GM12878 (cell line): ENCODE measurements at regions not wholly inside any gene's neighbourhood (a gene's known extent, or its start where the extent isn't known, plus 50 kb on each side); places are given as distances from the start of the nearest gene placed in this dataset.
A peak's percentile ranks its signal among the peaks of the same experiment; 100 is the strongest.

Source experiments
- ATAC-seq: fragments of 200-7000 bp; cut with Tn5 transposase; 3 replicates; pipeline ENCODE4 v1.9.1; 2020; ENCODE audit warnings: mild to moderate bottlenecking, moderate library complexity
- BruUV-seq: library from RNA; stranded (reverse); fragments of 400-500 nt; replicated peaks from 2 replicates; lab custom pipeline; 2021; lab: Mats Ljungman, UMichigan
- CTCF ChIA-PET: fragments of 300-600 bp; sonication (Branson Sonifier 250); formaldehyde crosslinking; extraction: SDS; loops from one replicate; lab custom pipeline; 2021; ENCODE audit warnings: inconsistent platforms; lab: Yijun Ruan, JAX
- POLR2A ChIA-PET: fragments of 350-600 bp; formaldehyde crosslinking; extraction: SDS; loops from one replicate; lab custom pipeline; 2021; ENCODE audit warnings: inconsistent platforms; lab: Charles Lee
- RAD21 ChIA-PET: fragments of 300-600 bp; sonication (Branson Sonifier 250); formaldehyde crosslinking; loops from one replicate; lab custom pipeline; 2023; ENCODE audit warnings: antibody characterized with exemption; ENCODE audit not compliant: unreplicated experiment; lab: Charles Lee
- SMC1A ChIA-PET: fragments of 300-600 bp; sonication (Branson Sonifier 250); formaldehyde crosslinking; loops from one replicate; lab custom pipeline; 2023; ENCODE audit not compliant: unreplicated experiment, uncharacterized antibody; lab: Charles Lee
- DNase-seq: peaks from one replicate; pipeline ENCODE4 v3.0.0-alpha.2; 2011; ENCODE audit warnings: low read depth, low spot score
- FAIRE-seq: peaks from 3 replicates; lab custom pipeline; 2011; peaks lifted over from hg19 to GRCh38; lab: Jason Lieb, UNC
- H2AFZ ChIP-seq: 2 replicates; pipeline ENCODE4 v1.6.0; 2011; ENCODE audit warnings: low read depth, low read length, control low read depth; ENCODE audit not compliant: control insufficient read depth
- H3K27ac ChIP-seq: 2 replicates; pipeline ENCODE4 v1.5.1; 2011; ENCODE audit warnings: control low read depth; ENCODE audit not compliant: control insufficient read depth, insufficient read depth
- H3K27me3 ChIP-seq, 2 experiments: replicated peaks in 1 of 2; 2 replicates each; pipeline versions ENCODE4 v1.6.0 to v1.6.1; 2011; ENCODE audit warnings: low read length in 1 of 2; ENCODE audit not compliant: control insufficient read depth in 2 of 2, insufficient read depth in 2 of 2
- H3K36me3 ChIP-seq, 2 experiments: 2 replicates each; pipeline ENCODE4 v1.5.1; 2011; ENCODE audit warnings: low read length in 1 of 2; ENCODE audit not compliant: control insufficient read depth in 2 of 2, insufficient read depth in 2 of 2
- H3K4me1 ChIP-seq: 2 replicates; pipeline ENCODE4 v1.6.1; 2011; ENCODE audit warnings: mild to moderate bottlenecking, low read length, moderate library complexity, mixed read lengths; ENCODE audit not compliant: control insufficient read depth, insufficient read depth
- H3K4me2 ChIP-seq: 2 replicates; pipeline ENCODE4 v1.6.0; 2011; ENCODE audit warnings: control low read depth; ENCODE audit not compliant: control insufficient read depth, insufficient read depth
- H3K4me3 ChIP-seq: fragments of 200-600 bp; sonication (generic); 2 replicates; pipeline ENCODE4 v1.5.1; 2016
- H3K79me2 ChIP-seq: 2 replicates; pipeline ENCODE4 v1.6.0; 2011; ENCODE audit warnings: low read length; ENCODE audit not compliant: control insufficient read depth, insufficient read depth
- H3K9ac ChIP-seq: 2 replicates; pipeline ENCODE4 v1.8.0; 2011; ENCODE audit warnings: low read length, control low read depth, mixed read lengths; ENCODE audit not compliant: control insufficient read depth, insufficient read depth
- H3K9me3 ChIP-seq: replicated peaks from 3 replicates; pipeline ENCODE4 v1.5.1; 2011; ENCODE audit warnings: mild to moderate bottlenecking, low read length; ENCODE audit not compliant: control insufficient read depth, insufficient read depth
- H4K20me1 ChIP-seq: 2 replicates; pipeline ENCODE4 v1.6.0; 2011; ENCODE audit not compliant: control insufficient read depth, insufficient read depth
- ATF2 ChIP-seq: IDR thresholded peaks from 2 replicates; pipeline ENCODE4 v1.6.1; 2012; ENCODE audit warnings: low read length, inconsistent platforms
- CEBPB ChIP-seq, 2 experiments: fragments of 150-350 bp in 1 of 2; IDR thresholded peaks; 2 replicates each; pipeline ENCODE4 v1.6.1; 2012 to 2014; ENCODE audit warnings: low read depth in 2 of 2, low read length in 2 of 2, borderline replicate concordance in 1 of 2, inconsistent platforms in 1 of 2
- CREB1 ChIP-seq: IDR thresholded peaks from 2 replicates; pipeline ENCODE4 v1.6.1; 2012; ENCODE audit warnings: low read depth, mild to moderate bottlenecking, inconsistent platforms
- EP300 ChIP-seq, 2 experiments: fragments of 150-350 bp in 1 of 2; IDR thresholded peaks; 2 replicates each; pipeline ENCODE4 v1.6.1; 2011 to 2012; ENCODE audit warnings: low read depth in 2 of 2, low read length in 2 of 2, borderline replicate concordance in 1 of 2, improper control_type of control experiment in 1 of 2, inconsistent platforms in 1 of 2; ENCODE audit not compliant: control insufficient read depth in 1 of 2
- IKZF2 ChIP-seq, 2 experiments: fragments of 450-650 bp; IDR thresholded peaks; 2 replicates each; pipeline ENCODE4 v1.6.1; 2017; ENCODE audit warnings: mild to moderate bottlenecking in 2 of 2, moderate library complexity in 2 of 2
- MEF2B ChIP-seq: fragments of 450-650 bp; IDR thresholded peaks from 2 replicates; pipeline ENCODE4 v1.6.1; 2018; ENCODE audit warnings: mild to moderate bottlenecking, moderate library complexity; ENCODE audit not compliant: partially characterized antibody, poor library complexity, severe bottlenecking
- NFYA ChIP-seq: IDR thresholded peaks from 2 replicates; pipeline ENCODE4 v1.6.1; 2011; ENCODE audit warnings: low read depth, mild to moderate bottlenecking, low read length, improper control_type of control experiment, borderline replicate concordance
- NFYB ChIP-seq: IDR thresholded peaks from 2 replicates; pipeline ENCODE4 v1.6.1; 2011; ENCODE audit warnings: low read depth, mild to moderate bottlenecking, low read length, improper control_type of control experiment, moderate library complexity; ENCODE audit not compliant: insufficient read depth
- RAD51 ChIP-seq: fragments of 450-650 bp; IDR thresholded peaks from 2 replicates; pipeline ENCODE4 v1.6.1; 2016; ENCODE audit warnings: moderate library complexity, mild to moderate bottlenecking, inconsistent platforms
- RELA ChIP-seq: fragments of 450-650 bp; IDR thresholded peaks from 2 replicates; pipeline ENCODE4 v1.8.0; 2014; ENCODE audit warnings: borderline replicate concordance; ENCODE audit not compliant: partially characterized antibody
- SIX5 ChIP-seq: IDR thresholded peaks from 2 replicates; pipeline ENCODE4 v1.6.1; 2011; ENCODE audit warnings: mild to moderate bottlenecking, low read depth, low read length, moderate library complexity; ENCODE audit not compliant: severe bottlenecking
- SKIL ChIP-seq: fragments of 450-650 bp; IDR thresholded peaks from 2 replicates; pipeline ENCODE4 v1.6.1; 2017; ENCODE audit warnings: mild to moderate bottlenecking, low read depth, inconsistent platforms; ENCODE audit not compliant: poor library complexity, severe bottlenecking
- SPI1 ChIP-seq: IDR thresholded peaks from 2 replicates; pipeline ENCODE4 v1.6.1; 2011; ENCODE audit warnings: low read depth, mild to moderate bottlenecking, low read length, moderate library complexity, borderline replicate concordance; ENCODE audit not compliant: insufficient read depth
- WGBS: methylation state at CpG from one replicate; pipeline ENCODE4 v1.1.6; 2016; ENCODE audit warnings: low lambda C conversion rate; ENCODE audit not compliant: insufficient replicate concordance, insufficient coverage; ENCODE audit errors: missing lambda C conversion rate; 5-methylcytosine and 5-hydroxymethylcytosine counted together
- in situ Hi-C: fragments of 300-500 bp; cut with MboI; formaldehyde crosslinking; loops from 9 replicates; pipeline ENCODE4 v1.14.3; 2018; ENCODE audit warnings: mixed read lengths
- intact Hi-C: fragments of 100-400 bp; cut with micrococcal nuclease; formaldehyde crosslinking; loops from one replicate; pipeline ENCODE4 v1.14.2; 2022; ENCODE audit not compliant: unreplicated experiment

- TF ChIP-seq ATF2 (no peak), RELA (no peak)
Observed at GRCh38 chr3:72480366-72480765, 367.9 kb downstream of the SHQ1 start (continued).

- BruUV-seq = no TSS peak
- 50% methylated on average over 2 of the region's 2 CpGs for WGBS
Observed at GRCh38 chr3:72479651-72480215, 368.5 kb downstream of the SHQ1 start.

More at GRCh38 chr3:72479651-72480215, 368.5 kb downstream of the SHQ1 start:
- peak; percentile 30; the same call in 1 of the 2 replicates for TF ChIP-seq RAD51
- peak; percentile 48; the same call in 1 of the 2 replicates for TF ChIP-seq SPI1
- no peak for TF ChIP-seq SKIL
- no peak for TF ChIP-seq EP300 (IDR thresholded peaks at IDR 0.05; ENCODE audit: borderline replicate concordance in 1 of 2, control insufficient read depth in 1 of 2, low read depth in 2 of 2, low read length in 2 of 2)
- TF ChIP-seq SIX5 = no peak
- TF ChIP-seq NFYB = no peak
- no peak for TF ChIP-seq CREB1
- TF ChIP-seq CEBPB (IDR thresholded peaks at IDR 0.05; ENCODE audit: borderline replicate concordance in 1 of 2, low read depth in 2 of 2, low read length in 2 of 2) = no peak
- TF ChIP-seq IKZF2 (IDR thresholded peaks at IDR 0.05) = 0 out of 4 replicates have a peak, but pooled peaks of 1 of the 2 experiments have one; percentile 13
- TF ChIP-seq NFYA = no peak
- TF ChIP-seq MEF2B = peak; percentile 33
- H2AFZ ChIP-seq = no peak overlapping the region
- in situ Hi-C loops = no loop called here
- H3K36me3 ChIP-seq = no peaks in the 10 kb centered on the region
- DNase-seq = no peak
- H3K4me3 ChIP-seq = no peak overlapping the region
- peaks cover 18% of the 10 kb centered on the region for H3K4me1 ChIP-seq
- peaks cover 2% of the 10 kb centered on the region; the same call in 2 of the 3 replicates for H3K9me3 ChIP-seq
- ChIA-PET RAD21 (no interaction called here), CTCF (no interaction called here), SMC1A (no interaction called here), POLR2A (no interaction called here)
- no peak overlapping the region for H3K27ac ChIP-seq
- FAIRE-seq = no peak
- intact Hi-C loops = loop anchor here (5.0 kb wide), 1 partner anchor 343 kb away; no protein-coding TSS in a partner anchor
- H3K27me3 ChIP-seq = no peaks in the 10 kb centered on the region
- H3K79me2 ChIP-seq = no peaks in the 10 kb centered on the region
- no peak overlapping the region for H3K4me2 ChIP-seq
- H4K20me1 ChIP-seq = no peaks in the 10 kb centered on the region
- H3K9ac ChIP-seq = no peak overlapping the region
- no peak for ATAC-seq
